ENCODE measurements at regions not wholly inside any gene's neighbourhood (a gene's known extent, or its start where the extent isn't known, plus 50 kb on each side); places are given as distances from the start of the nearest gene placed in this dataset.

- TF ChIP-seq CTCF (IDR thresholded peaks at IDR 0.05): no peak
- no peak for TF ChIP-seq POLR2A (IDR thresholded peaks at IDR 0.05)
- TF ChIP-seq EP300 (IDR thresholded peaks at IDR 0.05): no peak
These were observed 72.9 kb upstream of the ARMC3 start for GRCh38 chr10:22854935-22855421.
